Loucy (cell line): ENCODE measurements at regions not wholly inside any gene's neighbourhood (a gene's known extent, or its start where the extent isn't known, plus 50 kb on each side); places are given as distances from the start of the nearest gene placed in this dataset.

Source experiments
- H2AFZ ChIP-seq: fragments of 200-600 bp; sonication (generic); 2 replicates; pipeline ENCODE4 v1.6.0; 2016; ENCODE audit warnings: antibody characterized with exemption, mild to moderate bottlenecking, low read length, moderate library complexity
- H3F3A ChIP-seq: fragments of 200-600 bp; 2 replicates; pipeline ENCODE4 v1.6.0; 2016; ENCODE audit warnings: antibody characterized with exemption, low read depth, mild to moderate bottlenecking
- H3K27me3 ChIP-seq: fragments of 200-600 bp; sonication (generic); 2 replicates; pipeline ENCODE4 v1.6.1; 2014; ENCODE audit warnings: low read length, mild to moderate bottlenecking; ENCODE audit not compliant: insufficient read depth, poor library complexity, severe bottlenecking
- H3K36me3 ChIP-seq: fragments of 200-600 bp; sonication (generic); 2 replicates; pipeline ENCODE4 v1.6.1; 2016; ENCODE audit warnings: low read length; ENCODE audit not compliant: insufficient read depth
- H3K4me1 ChIP-seq: fragments of 200-600 bp; sonication (generic); 2 replicates; pipeline ENCODE4 v1.5.1; 2014; ENCODE audit warnings: low read length, mild to moderate bottlenecking; ENCODE audit not compliant: insufficient read depth, poor library complexity, severe bottlenecking
- H3K4me2 ChIP-seq: fragments of 200-600 bp; sonication (generic); 2 replicates; pipeline ENCODE4 v1.6.0; 2014; ENCODE audit warnings: antibody characterized with exemption, low read length, low read depth, mild to moderate bottlenecking; ENCODE audit not compliant: poor library complexity, severe bottlenecking
- H3K4me3 ChIP-seq: fragments of 200-600 bp; sonication (generic); 2 replicates; pipeline ENCODE4 v1.5.1; 2014; ENCODE audit warnings: low read length, mild to moderate bottlenecking, mixed read lengths; ENCODE audit not compliant: poor library complexity, severe bottlenecking
- H3K79me2 ChIP-seq: fragments of 200-600 bp; sonication (generic); 2 replicates; pipeline ENCODE4 v1.6.1; 2014; ENCODE audit warnings: low read length; ENCODE audit not compliant: insufficient read depth
- H3K9ac ChIP-seq: fragments of 200-600 bp; sonication (generic); 2 replicates; pipeline ENCODE4 v1.6.0; 2014; ENCODE audit warnings: mild to moderate bottlenecking, low read depth, low read length, moderate library complexity; ENCODE audit not compliant: poor library complexity, severe bottlenecking
- H3K9me2 ChIP-seq: fragments of 200-600 bp; sonication (generic); replicated peaks from 2 replicates; pipeline ENCODE4 v1.6.1; 2016; ENCODE audit warnings: low read depth, low read length, mixed read lengths
- H3K9me3 ChIP-seq: fragments of 200-600 bp; sonication (generic); 2 replicates; pipeline ENCODE4 v1.6.1; 2014; ENCODE audit warnings: mild to moderate bottlenecking, antibody characterized with exemption, low read length, low read depth; ENCODE audit not compliant: insufficient read depth
- H4K20me1 ChIP-seq: fragments of 200-600 bp; sonication (generic); 2 replicates; pipeline ENCODE4 v1.6.0; 2014; ENCODE audit warnings: antibody characterized with exemption, low read length, mild to moderate bottlenecking; ENCODE audit not compliant: insufficient read depth, poor library complexity, severe bottlenecking
- EZH2phosphoT487 ChIP-seq: fragments of 200-600 bp; IDR thresholded peaks from 2 replicates; pipeline ENCODE4 v1.6.1; 2018; ENCODE audit warnings: antibody characterized with exemption, mild to moderate bottlenecking, moderate library complexity, borderline replicate concordance
- TF ChIP-seq, protein P1 (sequence below): fragments of 200-600 bp; sonication (generic); conservative IDR thresholded peaks from 2 replicates; pipeline ENCODE4 v1.5.1; 2014; ENCODE audit warnings: mild to moderate bottlenecking, antibody characterized with exemption, low read length

DNA sequence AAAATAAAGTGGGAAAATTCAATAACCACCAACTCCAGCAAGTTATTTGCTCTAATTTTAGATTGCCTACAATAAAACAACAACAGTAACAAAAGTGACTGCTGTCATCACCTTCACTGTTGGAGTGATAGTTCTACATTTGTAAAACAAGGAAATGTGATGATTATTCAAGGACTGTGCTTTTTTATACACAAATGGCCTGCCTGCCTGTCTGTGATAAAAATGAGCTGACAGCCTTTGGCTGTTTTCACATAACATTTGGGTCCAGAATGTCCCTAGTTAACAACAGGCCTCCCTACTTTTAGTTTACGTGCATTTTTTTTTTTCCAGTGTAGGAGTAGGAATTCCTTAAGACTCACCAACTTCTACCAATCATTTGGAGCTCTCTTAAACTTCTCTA lies 768.8 kb downstream of the PDCD6IP start:
- no peak overlapping the region for H2AFZ ChIP-seq
- H3F3A ChIP-seq: no peaks in the 10 kb centered on the region
- H3K9me3 ChIP-seq: no peaks in the 10 kb centered on the region
- no peaks in the 10 kb centered on the region for H4K20me1 ChIP-seq
- no peak overlapping the region for H3K4me2 ChIP-seq
- no peaks in the 10 kb centered on the region for H3K9me2 ChIP-seq
- H3K4me3 ChIP-seq: no peak overlapping the region
- H3K79me2 ChIP-seq: no peaks in the 10 kb centered on the region
- H3K9ac ChIP-seq: no peak overlapping the region
- H3K4me1 ChIP-seq: no peaks in the 10 kb centered on the region
- no peaks in the 10 kb centered on the region for H3K27me3 ChIP-seq
- H3K36me3 ChIP-seq: no peaks in the 10 kb centered on the region
- no peak for TF ChIP-seq EZH2phosphoT487
- TF ChIP-seq, protein P1, sequence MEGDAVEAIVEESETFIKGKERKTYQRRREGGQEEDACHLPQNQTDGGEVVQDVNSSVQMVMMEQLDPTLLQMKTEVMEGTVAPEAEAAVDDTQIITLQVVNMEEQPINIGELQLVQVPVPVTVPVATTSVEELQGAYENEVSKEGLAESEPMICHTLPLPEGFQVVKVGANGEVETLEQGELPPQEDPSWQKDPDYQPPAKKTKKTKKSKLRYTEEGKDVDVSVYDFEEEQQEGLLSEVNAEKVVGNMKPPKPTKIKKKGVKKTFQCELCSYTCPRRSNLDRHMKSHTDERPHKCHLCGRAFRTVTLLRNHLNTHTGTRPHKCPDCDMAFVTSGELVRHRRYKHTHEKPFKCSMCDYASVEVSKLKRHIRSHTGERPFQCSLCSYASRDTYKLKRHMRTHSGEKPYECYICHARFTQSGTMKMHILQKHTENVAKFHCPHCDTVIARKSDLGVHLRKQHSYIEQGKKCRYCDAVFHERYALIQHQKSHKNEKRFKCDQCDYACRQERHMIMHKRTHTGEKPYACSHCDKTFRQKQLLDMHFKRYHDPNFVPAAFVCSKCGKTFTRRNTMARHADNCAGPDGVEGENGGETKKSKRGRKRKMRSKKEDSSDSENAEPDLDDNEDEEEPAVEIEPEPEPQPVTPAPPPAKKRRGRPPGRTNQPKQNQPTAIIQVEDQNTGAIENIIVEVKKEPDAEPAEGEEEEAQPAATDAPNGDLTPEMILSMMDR: no peak

DNA sequence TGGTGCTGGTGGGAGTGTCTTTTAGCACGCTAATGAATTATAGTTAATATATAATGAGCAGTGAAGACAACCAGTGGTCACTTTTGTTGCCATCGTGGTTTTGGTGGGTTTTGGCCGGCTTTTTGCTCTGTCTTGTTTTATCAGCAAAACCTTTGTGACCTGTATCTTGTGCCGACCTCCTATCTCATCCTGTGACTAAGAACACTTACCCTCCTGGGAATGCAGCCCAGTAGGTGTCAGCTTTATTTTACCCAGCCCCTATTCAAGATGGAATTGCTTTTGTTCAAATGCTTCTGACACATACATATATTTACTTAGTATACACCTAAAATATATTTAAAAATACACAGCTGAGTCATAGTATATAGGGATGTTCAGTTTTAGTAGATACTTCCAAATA lies 770.3 kb downstream of the PDCD6IP start:
- no peaks in the 10 kb centered on the region for H3K9me3 ChIP-seq
- no peaks in the 10 kb centered on the region for H3K36me3 ChIP-seq
- H3K4me3 ChIP-seq: no peak overlapping the region
- no peak overlapping the region for H3K9ac ChIP-seq
- H3K27me3 ChIP-seq: no peaks in the 10 kb centered on the region
- H3K9me2 ChIP-seq: no peaks in the 10 kb centered on the region
- TF ChIP-seq, protein P1: no peak
- TF ChIP-seq EZH2phosphoT487: no peak
- no peak overlapping the region for H3K4me2 ChIP-seq
- no peaks in the 10 kb centered on the region for H4K20me1 ChIP-seq
- no peak overlapping the region for H2AFZ ChIP-seq
- no peaks in the 10 kb centered on the region for H3K79me2 ChIP-seq
- H3K4me1 ChIP-seq: no peaks in the 10 kb centered on the region
- H3F3A ChIP-seq: no peaks in the 10 kb centered on the region

DNA sequence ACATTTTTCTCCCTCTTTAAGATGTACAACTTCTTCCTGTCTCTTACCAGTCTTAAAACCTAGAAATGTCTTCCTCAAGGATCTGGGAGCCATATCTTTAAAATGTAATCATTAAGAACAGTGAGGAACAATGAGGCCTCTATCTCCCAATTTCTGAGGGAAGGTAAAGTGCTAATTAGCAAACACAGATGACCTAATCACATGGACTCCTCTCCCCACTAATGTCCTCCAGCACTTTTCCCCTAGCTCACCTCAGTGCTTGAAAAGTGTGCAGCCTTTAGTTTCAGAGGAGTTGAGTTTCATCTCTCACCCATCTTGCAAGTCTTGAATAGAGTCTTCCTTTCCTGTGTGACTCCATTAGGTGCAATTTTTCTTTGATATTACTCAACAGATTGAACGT lies 771.0 kb downstream of the PDCD6IP start:
- Histone ChIP-seq H3K9me3 (no peaks in the 10 kb centered on the region), H3F3A (no peaks in the 10 kb centered on the region), H4K20me1 (no peaks in the 10 kb centered on the region), H3K79me2 (no peaks in the 10 kb centered on the region), H3K4me3 (no peak overlapping the region), H3K9ac (no peak overlapping the region), H3K36me3 (no peaks in the 10 kb centered on the region), H2AFZ (0 out of 2 replicates have a peak overlapping the region, but pooled peaks have one; percentile 3), H3K27me3 (no peaks in the 10 kb centered on the region), H3K9me2 (no peaks in the 10 kb centered on the region), H3K4me2 (no peak overlapping the region), H3K4me1 (no peaks in the 10 kb centered on the region)
- TF ChIP-seq, protein P1: no peak
- TF ChIP-seq EZH2phosphoT487: no peak
